SU-DHL-6 (cell line): ENCODE measurements at regions not wholly inside any gene's neighbourhood (a gene's known extent, or its start where the extent isn't known, plus 50 kb on each side); places are given as distances from the start of the nearest gene placed in this dataset.

ENCODE experiments used
- CTCF ChIP-seq: fragments of 200-600 bp; sonication (generic); IDR thresholded peaks from one replicate; pipeline ENCODE4 v1.5.1; 2017; ENCODE audit warnings: antibody characterized with exemption, mild to moderate bottlenecking, low read length, moderate library complexity; ENCODE audit not compliant: insufficient read depth, poor library complexity, severe bottlenecking
- EZH2phosphoT487 ChIP-seq: fragments of 200-600 bp; sonication (generic), shearing (Covaris generic); conservative IDR thresholded peaks from 2 replicates; pipeline ENCODE4 v1.6.1; 2018; ENCODE audit warnings: mild to moderate bottlenecking, antibody characterized with exemption, low read length, moderate library complexity, mixed read lengths

- TF ChIP-seq CTCF (no peak), EZH2phosphoT487 (no peak)
Observed at GRCh38 chr9:26371236-26371635, 521.4 kb downstream of the CAAP1 start.
